ENCODE measurements at regions not wholly inside any gene's neighbourhood (a gene's known extent, or its start where the extent isn't known, plus 50 kb on each side); places are given as distances from the start of the nearest gene placed in this dataset.

DNA sequence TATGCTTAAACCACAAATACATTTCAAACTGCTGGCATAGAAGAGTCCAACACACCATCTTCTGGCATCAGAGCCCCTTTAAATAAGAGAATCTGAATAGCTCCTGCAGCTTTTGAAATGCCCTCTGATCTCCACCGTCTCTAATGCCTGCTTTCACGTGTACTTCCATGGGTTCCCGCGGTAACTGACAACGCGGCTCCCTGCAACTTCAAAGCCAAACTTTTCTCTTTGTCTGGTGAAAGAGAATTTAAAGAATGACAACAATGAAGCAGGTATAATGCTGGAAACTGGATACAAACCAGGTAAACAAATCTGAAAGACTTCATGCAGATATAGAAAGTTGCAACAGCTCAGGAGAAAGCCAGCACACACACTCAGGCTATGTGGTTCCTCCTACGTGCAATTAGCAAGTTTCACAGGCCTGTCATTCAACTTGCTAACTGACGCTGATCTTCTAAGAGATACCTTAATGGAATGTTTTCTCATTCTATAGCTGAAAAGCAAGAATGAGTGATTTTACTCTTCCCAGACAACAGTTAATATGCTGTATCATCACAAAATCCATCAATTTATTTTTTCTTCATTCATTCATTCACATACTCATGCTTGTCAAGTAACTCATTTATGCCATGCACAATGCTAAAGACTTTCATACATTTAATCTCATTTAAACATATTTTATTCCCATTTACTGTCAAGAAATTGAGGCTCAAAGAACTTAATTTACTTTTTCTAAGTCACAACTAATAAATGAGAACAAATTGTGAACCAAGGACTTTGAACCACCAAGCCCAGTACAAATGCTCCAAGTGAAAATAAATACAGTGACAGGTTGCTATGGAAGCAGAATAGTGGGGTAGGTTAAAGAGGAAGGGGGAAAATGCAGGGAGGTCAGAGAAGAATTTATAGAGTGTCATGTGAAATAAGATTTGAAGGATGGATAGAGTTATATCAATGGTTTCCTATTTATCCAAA, 202.7 kb upstream of the SNX7 start:
- Histone ChIP-seq H3K36me3 (ENCODE audit: control insufficient read depth, insufficient read depth, low read length) (no peaks in the 10 kb centered on the region), H3K27me3 (replicated peaks; ENCODE audit: control insufficient read depth, insufficient read depth, low read length) (no peaks in the 10 kb centered on the region), H3K4me3 (replicated peaks; ENCODE audit: low read depth, low read length) (no peak overlapping the region)
- DNase-seq (ENCODE audit: extremely low read depth, insufficient read length): no peak
- TF ChIP-seq, protein P1, sequence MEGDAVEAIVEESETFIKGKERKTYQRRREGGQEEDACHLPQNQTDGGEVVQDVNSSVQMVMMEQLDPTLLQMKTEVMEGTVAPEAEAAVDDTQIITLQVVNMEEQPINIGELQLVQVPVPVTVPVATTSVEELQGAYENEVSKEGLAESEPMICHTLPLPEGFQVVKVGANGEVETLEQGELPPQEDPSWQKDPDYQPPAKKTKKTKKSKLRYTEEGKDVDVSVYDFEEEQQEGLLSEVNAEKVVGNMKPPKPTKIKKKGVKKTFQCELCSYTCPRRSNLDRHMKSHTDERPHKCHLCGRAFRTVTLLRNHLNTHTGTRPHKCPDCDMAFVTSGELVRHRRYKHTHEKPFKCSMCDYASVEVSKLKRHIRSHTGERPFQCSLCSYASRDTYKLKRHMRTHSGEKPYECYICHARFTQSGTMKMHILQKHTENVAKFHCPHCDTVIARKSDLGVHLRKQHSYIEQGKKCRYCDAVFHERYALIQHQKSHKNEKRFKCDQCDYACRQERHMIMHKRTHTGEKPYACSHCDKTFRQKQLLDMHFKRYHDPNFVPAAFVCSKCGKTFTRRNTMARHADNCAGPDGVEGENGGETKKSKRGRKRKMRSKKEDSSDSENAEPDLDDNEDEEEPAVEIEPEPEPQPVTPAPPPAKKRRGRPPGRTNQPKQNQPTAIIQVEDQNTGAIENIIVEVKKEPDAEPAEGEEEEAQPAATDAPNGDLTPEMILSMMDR (IDR thresholded peaks at IDR 0.05; ENCODE audit: insufficient read depth, low read length, poor library complexity, severe bottlenecking): no peak

DNA sequence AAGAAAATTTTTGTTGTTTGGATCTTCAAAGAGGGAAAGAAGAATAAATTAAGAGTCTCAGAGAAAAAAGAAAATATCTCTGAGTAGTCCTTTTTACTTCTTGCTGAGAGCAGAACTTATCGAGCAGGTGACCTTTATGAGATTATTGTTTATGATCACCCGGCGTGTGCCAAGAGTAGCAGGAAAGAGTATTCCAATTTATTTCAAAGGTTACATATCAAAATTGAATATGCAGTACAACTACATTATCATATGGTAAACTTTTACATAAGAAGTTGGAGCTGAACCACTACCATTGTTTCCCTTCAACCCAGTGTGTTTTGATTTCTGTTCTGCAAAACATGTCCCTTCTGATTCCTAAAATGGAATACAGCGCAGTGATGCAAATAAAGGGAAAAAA, 204.3 kb upstream of the SNX7 start:
- no peak for DNase-seq (ENCODE audit: extremely low read depth, insufficient read length)
- TF ChIP-seq, protein P1 (IDR thresholded peaks at IDR 0.05; ENCODE audit: insufficient read depth, low read length, poor library complexity, severe bottlenecking): no peak
- H3K36me3 ChIP-seq (ENCODE audit: control insufficient read depth, insufficient read depth, low read length): no peaks in the 10 kb centered on the region
- H3K27me3 ChIP-seq (replicated peaks; ENCODE audit: control insufficient read depth, insufficient read depth, low read length): no peaks in the 10 kb centered on the region
- H3K4me3 ChIP-seq (replicated peaks; ENCODE audit: low read depth, low read length): no peak overlapping the region

DNA sequence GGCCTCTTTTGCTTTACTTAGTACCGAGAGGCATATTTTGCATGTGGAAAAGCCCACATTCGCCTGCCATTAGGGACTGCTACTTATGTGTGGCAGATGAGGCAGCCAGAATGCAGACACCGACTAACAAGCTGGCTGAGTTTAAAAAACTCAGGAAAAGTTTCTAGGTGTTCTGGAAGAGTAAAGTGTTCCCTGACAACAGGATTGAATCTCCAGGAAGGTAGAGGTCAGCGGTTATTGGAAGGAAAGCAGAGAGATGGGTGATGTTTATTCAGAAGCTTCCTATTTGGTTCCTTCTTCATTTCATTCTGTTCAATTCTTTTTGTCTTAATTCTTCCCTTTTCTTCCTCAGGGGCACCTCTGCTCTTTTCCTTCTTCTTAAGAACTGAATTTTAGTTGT, 206.9 kb upstream of the SNX7 start:
- no peak for DNase-seq (ENCODE audit: extremely low read depth, insufficient read length)
- Histone ChIP-seq H3K4me3 (replicated peaks; ENCODE audit: low read depth, low read length) (no peak overlapping the region), H3K36me3 (ENCODE audit: control insufficient read depth, insufficient read depth, low read length) (no peaks in the 10 kb centered on the region), H3K27me3 (replicated peaks; ENCODE audit: control insufficient read depth, insufficient read depth, low read length) (no peaks in the 10 kb centered on the region)
- TF ChIP-seq, protein P1 (IDR thresholded peaks at IDR 0.05; ENCODE audit: insufficient read depth, low read length, poor library complexity, severe bottlenecking): no peak

DNA sequence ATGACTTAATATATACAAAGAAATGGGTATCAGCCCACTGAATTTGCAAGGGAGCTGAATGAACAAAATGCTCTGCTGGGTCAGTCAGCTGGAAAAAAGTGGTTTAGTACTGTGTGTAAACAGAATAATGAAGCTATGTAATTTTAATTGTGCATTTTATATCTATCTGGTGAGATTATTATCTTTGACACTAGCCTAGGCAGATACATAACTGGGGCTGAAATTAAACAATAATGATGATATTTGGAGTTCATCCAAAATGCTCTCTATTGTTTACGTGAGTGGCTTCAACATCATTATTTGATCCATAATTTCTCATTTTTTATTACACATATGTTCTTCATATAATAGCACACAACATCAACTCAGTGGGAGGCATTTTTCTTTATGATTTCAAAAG, 208.5 kb upstream of the SNX7 start:
- Histone ChIP-seq H3K36me3 (ENCODE audit: control insufficient read depth, insufficient read depth, low read length) (no peaks in the 10 kb centered on the region), H3K4me3 (replicated peaks; ENCODE audit: low read depth, low read length) (no peak overlapping the region), H3K27me3 (replicated peaks; ENCODE audit: control insufficient read depth, insufficient read depth, low read length) (no peaks in the 10 kb centered on the region)
- no peak for DNase-seq (ENCODE audit: extremely low read depth, insufficient read length)
- TF ChIP-seq, protein P1 (IDR thresholded peaks at IDR 0.05; ENCODE audit: insufficient read depth, low read length, poor library complexity, severe bottlenecking): no peak

DNA sequence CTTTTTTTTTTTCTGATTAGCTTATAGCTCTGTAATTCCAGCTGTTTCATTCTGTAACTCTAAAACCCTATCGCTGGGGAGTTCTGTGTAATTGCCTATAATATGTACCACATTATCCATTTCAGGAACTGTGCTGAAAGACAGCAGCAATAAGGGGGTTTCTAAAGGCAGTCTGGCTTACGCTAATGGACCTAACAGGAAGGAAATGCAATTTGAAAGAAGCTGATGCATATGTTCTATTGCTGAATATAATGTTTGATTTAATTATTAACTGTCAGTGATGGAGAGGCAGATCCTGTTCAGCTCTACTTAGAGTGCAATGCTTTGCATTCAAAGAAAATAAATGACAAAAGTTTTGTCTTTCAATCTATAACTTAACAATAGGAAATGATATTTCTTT, 209.4 kb upstream of the SNX7 start:
- H3K4me3 ChIP-seq (replicated peaks; ENCODE audit: low read depth, low read length): no peak overlapping the region
- no peaks in the 10 kb centered on the region for H3K36me3 ChIP-seq (ENCODE audit: control insufficient read depth, insufficient read depth, low read length)
- no peaks in the 10 kb centered on the region for H3K27me3 ChIP-seq (replicated peaks; ENCODE audit: control insufficient read depth, insufficient read depth, low read length)
- TF ChIP-seq, protein P1 (IDR thresholded peaks at IDR 0.05; ENCODE audit: insufficient read depth, low read length, poor library complexity, severe bottlenecking): no peak
- no peak for DNase-seq (ENCODE audit: extremely low read depth, insufficient read length)
